ENCODE measurements at regions not wholly inside any gene's neighbourhood (a gene's known extent, or its start where the extent isn't known, plus 50 kb on each side); places are given as distances from the start of the nearest gene placed in this dataset.

GRCh38 chr5:157926977-157927376 is 68.0 kb upstream of the CLINT1 start:
- TF ChIP-seq FOXP1 (CRISPR knock-in tag; IDR thresholded peaks at IDR 0.05; ENCODE audit: borderline replicate concordance): no peak
- TF ChIP-seq CTCF (IDR thresholded peaks at IDR 0.05): no peak
- no peak for TF ChIP-seq ZNF232 (CRISPR knock-in tag; IDR thresholded peaks at IDR 0.05)
- TF ChIP-seq MAX (CRISPR knock-in tag; IDR thresholded peaks at IDR 0.05): no peak
- no peak for TF ChIP-seq PRDM15 (CRISPR knock-in tag; IDR thresholded peaks at IDR 0.05)
- TF ChIP-seq IRF2 (CRISPR knock-in tag; IDR thresholded peaks at IDR 0.05; ENCODE audit: borderline replicate concordance, low read depth): no peak

Data from WTC11 (cell line).